SU-DHL-6 (cell line): ENCODE measurements at regions not wholly inside any gene's neighbourhood (a gene's known extent, or its start where the extent isn't known, plus 50 kb on each side); places are given as distances from the start of the nearest gene placed in this dataset.

Source experiments
- H2AFZ ChIP-seq: fragments of 200-600 bp; sonication (generic); 2 replicates; pipeline ENCODE4 v1.6.1; 2014; ENCODE audit warnings: low read depth, mild to moderate bottlenecking, moderate library complexity, mixed read lengths, antibody characterized with exemption, low read length; ENCODE audit not compliant: severe bottlenecking
- H3F3A ChIP-seq: fragments of 200-600 bp; shearing (Covaris generic); 2 replicates; pipeline ENCODE4 v1.6.0; 2016; ENCODE audit warnings: antibody characterized with exemption, mild to moderate bottlenecking; ENCODE audit not compliant: insufficient read depth
- H3K27ac ChIP-seq: fragments of 200-600 bp; sonication (generic); 2 replicates; pipeline ENCODE4 v1.5.1; 2016; ENCODE audit warnings: low read depth, mild to moderate bottlenecking, low read length, moderate library complexity, mixed read lengths
- H3K27me3 ChIP-seq: fragments of 200-600 bp; sonication (generic), shearing (Covaris generic); 2 replicates; pipeline ENCODE4 v1.6.0; 2014; ENCODE audit warnings: mild to moderate bottlenecking, low read length
- H3K36me3 ChIP-seq: fragments of 200-600 bp; sonication (generic); 2 replicates; pipeline ENCODE4 v1.6.1; 2014; ENCODE audit warnings: mild to moderate bottlenecking, low read length, mixed read lengths
- H3K4me2 ChIP-seq: fragments of 300-600, 200-600 bp; shearing (Covaris generic), sonication (generic); 2 replicates; pipeline ENCODE4 v1.6.0; 2014; ENCODE audit warnings: low read length, low read depth, mild to moderate bottlenecking; ENCODE audit not compliant: poor library complexity, severe bottlenecking
- H3K4me3 ChIP-seq: fragments of 200-600 bp; sonication (generic); 2 replicates; pipeline ENCODE4 v1.5.1; 2014; ENCODE audit warnings: antibody characterized with exemption, low read length, mild to moderate bottlenecking, mixed read lengths; ENCODE audit not compliant: insufficient read depth, poor library complexity, severe bottlenecking
- H3K79me2 ChIP-seq: fragments of 200-600 bp; sonication (generic); 2 replicates; pipeline ENCODE4 v1.6.1; 2014; ENCODE audit warnings: mild to moderate bottlenecking, low read length, moderate library complexity; ENCODE audit not compliant: insufficient read depth
- H3K9ac ChIP-seq: fragments of 200-600 bp; sonication (generic); 2 replicates; pipeline ENCODE4 v1.7.0; 2014; ENCODE audit warnings: mild to moderate bottlenecking, low read length
- H3K9me2 ChIP-seq: fragments of 200-600 bp; sonication (generic); replicated peaks from 2 replicates; pipeline ENCODE4 v1.6.1; 2014; ENCODE audit warnings: low read length; ENCODE audit not compliant: insufficient read depth
- H3K9me3 ChIP-seq: fragments of 200-600 bp; sonication (generic); 2 replicates; pipeline ENCODE4 v1.6.1; 2014; ENCODE audit warnings: low read length, mixed read lengths; ENCODE audit not compliant: insufficient read depth
- H4K20me1 ChIP-seq: fragments of 200-600 bp; sonication (generic); 2 replicates; pipeline ENCODE4 v1.6.1; 2014; ENCODE audit warnings: low read depth, mild to moderate bottlenecking, antibody characterized with exemption, low read length, moderate library complexity, mixed read lengths
- CTCF ChIP-seq: fragments of 200-600 bp; sonication (generic); IDR thresholded peaks from one replicate; pipeline ENCODE4 v1.5.1; 2017; ENCODE audit warnings: antibody characterized with exemption, mild to moderate bottlenecking, low read length, moderate library complexity; ENCODE audit not compliant: insufficient read depth, poor library complexity, severe bottlenecking
- EZH2phosphoT487 ChIP-seq: fragments of 200-600 bp; sonication (generic), shearing (Covaris generic); conservative IDR thresholded peaks from 2 replicates; pipeline ENCODE4 v1.6.1; 2018; ENCODE audit warnings: mild to moderate bottlenecking, antibody characterized with exemption, low read length, moderate library complexity, mixed read lengths

- no peak overlapping the region for H3K9ac ChIP-seq
- no peaks in the 10 kb centered on the region for H3K9me2 ChIP-seq
- H3K36me3 ChIP-seq, result no peaks in the 10 kb centered on the region
- H3K4me3 ChIP-seq, result no peak overlapping the region
- no peak overlapping the region for H3K4me2 ChIP-seq
- H4K20me1 ChIP-seq, result no peaks in the 10 kb centered on the region
- no peak for TF ChIP-seq EZH2phosphoT487
- TF ChIP-seq CTCF, result no peak
- H3K9me3 ChIP-seq, result no peaks in the 10 kb centered on the region
- no peaks in the 10 kb centered on the region for H3F3A ChIP-seq
- H3K27me3 ChIP-seq, result no peaks in the 10 kb centered on the region
- H3K27ac ChIP-seq, result no peak overlapping the region
- H3K79me2 ChIP-seq, result no peaks in the 10 kb centered on the region
- no peak overlapping the region for H2AFZ ChIP-seq
Observed at GRCh38 chr2:215794829-215795546, 218.4 kb downstream of the MREG start.

GRCh38 chr2:215793747-215794595 is 219.4 kb downstream of the MREG start:
- H3K9me3 ChIP-seq, result no peaks in the 10 kb centered on the region
- no peaks in the 10 kb centered on the region for H3K9me2 ChIP-seq
- no peak overlapping the region for H3K9ac ChIP-seq
- H3K36me3 ChIP-seq, result no peaks in the 10 kb centered on the region
- TF ChIP-seq EZH2phosphoT487 (no peak), CTCF (no peak)
- H3K4me3 ChIP-seq, result no peak overlapping the region
- no peaks in the 10 kb centered on the region for H3F3A ChIP-seq
- H3K27me3 ChIP-seq, result no peaks in the 10 kb centered on the region
- no peaks in the 10 kb centered on the region for H3K79me2 ChIP-seq
- no peak overlapping the region for H2AFZ ChIP-seq
- no peaks in the 10 kb centered on the region for H4K20me1 ChIP-seq
- H3K4me2 ChIP-seq, result no peak overlapping the region
- H3K27ac ChIP-seq, result no peak overlapping the region

GRCh38 chr2:215791481-215791937 is 221.8 kb downstream of the MREG start:
- H3K9ac ChIP-seq, result no peak overlapping the region
- no peaks in the 10 kb centered on the region for H3F3A ChIP-seq

More at GRCh38 chr2:215791481-215791937, 221.8 kb downstream of the MREG start:
- Histone ChIP-seq H3K27ac (no peak overlapping the region), H3K79me2 (no peaks in the 10 kb centered on the region), H4K20me1 (no peaks in the 10 kb centered on the region), H3K27me3 (no peaks in the 10 kb centered on the region), H3K9me2 (no peaks in the 10 kb centered on the region), H3K36me3 (no peaks in the 10 kb centered on the region), H3K4me2 (no peak overlapping the region), H3K4me3 (no peak overlapping the region), H3K9me3 (no peaks in the 10 kb centered on the region), H2AFZ (no peak overlapping the region)
- no peak for TF ChIP-seq CTCF
- TF ChIP-seq EZH2phosphoT487, result no peak
